GM12878 (cell line): ENCODE measurements at regions not wholly inside any gene's neighbourhood (a gene's known extent, or its start where the extent isn't known, plus 50 kb on each side); places are given as distances from the start of the nearest gene placed in this dataset.
A peak's percentile ranks its signal among the peaks of the same experiment; 100 is the strongest.

Experiments
- BRCA1 ChIP-seq: IDR thresholded peaks from 2 replicates; pipeline ENCODE4 v1.6.1; 2011; ENCODE audit warnings: low read depth, low read length, improper control_type of control experiment
- KDM1A ChIP-seq: fragments of 200-600 bp; sonication (generic); IDR thresholded peaks from 2 replicates; pipeline ENCODE4 v1.6.1; 2016; ENCODE audit warnings: borderline replicate concordance
- MEF2A ChIP-seq: IDR thresholded peaks from 2 replicates; pipeline ENCODE4 v1.6.1; 2011; ENCODE audit warnings: low read depth, mild to moderate bottlenecking, low read length, moderate library complexity; ENCODE audit not compliant: insufficient read depth
- NBN ChIP-seq: fragments of 450-650 bp; IDR thresholded peaks from 2 replicates; pipeline ENCODE4 v1.6.1; 2016
- NR2C2 ChIP-seq: IDR thresholded peaks from 2 replicates; pipeline ENCODE4 v1.6.1; 2011; ENCODE audit warnings: borderline replicate concordance, low read depth; ENCODE audit not compliant: control insufficient read depth, insufficient read length
- POLR2AphosphoS2 ChIP-seq: IDR thresholded peaks from 2 replicates; pipeline ENCODE4 v1.6.1; 2011; ENCODE audit warnings: low read depth, mild to moderate bottlenecking, low read length, improper control_type of control experiment, moderate library complexity
- SIN3A ChIP-seq: IDR thresholded peaks from 2 replicates; pipeline ENCODE4 v1.6.1; 2012; ENCODE audit warnings: low read depth, low read length, improper control_type of control experiment
- SMARCA5 ChIP-seq: fragments of 450-650 bp; IDR thresholded peaks from 2 replicates; pipeline ENCODE4 v1.6.1; 2017; ENCODE audit warnings: mild to moderate bottlenecking
- SUZ12 ChIP-seq: fragments of 200-600 bp; sonication (generic); IDR thresholded peaks from one replicate; pipeline ENCODE4 v1.6.1; 2018; ENCODE audit warnings: antibody characterized with exemption, mild to moderate bottlenecking; ENCODE audit not compliant: unreplicated experiment
- ZZZ3 ChIP-seq: IDR thresholded peaks from 2 replicates; pipeline ENCODE4 v1.6.1; 2011; ENCODE audit warnings: low read depth; ENCODE audit not compliant: control insufficient read depth, insufficient read length
- TF ChIP-seq, protein P1 (sequence below): fragments of 450-650 bp; formaldehyde crosslinking; IDR thresholded peaks from 2 replicates; pipeline ENCODE4 v1.5.0; 2022; ENCODE audit warnings: mild to moderate bottlenecking, missing genetic modification characterization
- TF ChIP-seq, protein P2 (sequence below): fragments of 450-650 bp; IDR thresholded peaks from 2 replicates; pipeline ENCODE4 v1.6.1; 2014; ENCODE audit warnings: mild to moderate bottlenecking
- TF ChIP-seq, protein P3 (sequence below): fragments of 450-650 bp; IDR thresholded peaks from 2 replicates; pipeline ENCODE4 v1.6.1; 2018; ENCODE audit warnings: mild to moderate bottlenecking, low read depth, moderate library complexity; ENCODE audit not compliant: partially characterized antibody
- TF ChIP-seq, protein P4 (sequence below): fragments of 450-650 bp; formaldehyde crosslinking; IDR thresholded peaks from 2 replicates; pipeline ENCODE4 v1.4.0; 2022; ENCODE audit warnings: mild to moderate bottlenecking, moderate library complexity
- TF ChIP-seq, protein P5 (sequence below): fragments of 450-650 bp; IDR thresholded peaks from 2 replicates; pipeline ENCODE4 v1.6.1; 2017; ENCODE audit warnings: low read depth, mild to moderate bottlenecking, moderate library complexity

DNA sequence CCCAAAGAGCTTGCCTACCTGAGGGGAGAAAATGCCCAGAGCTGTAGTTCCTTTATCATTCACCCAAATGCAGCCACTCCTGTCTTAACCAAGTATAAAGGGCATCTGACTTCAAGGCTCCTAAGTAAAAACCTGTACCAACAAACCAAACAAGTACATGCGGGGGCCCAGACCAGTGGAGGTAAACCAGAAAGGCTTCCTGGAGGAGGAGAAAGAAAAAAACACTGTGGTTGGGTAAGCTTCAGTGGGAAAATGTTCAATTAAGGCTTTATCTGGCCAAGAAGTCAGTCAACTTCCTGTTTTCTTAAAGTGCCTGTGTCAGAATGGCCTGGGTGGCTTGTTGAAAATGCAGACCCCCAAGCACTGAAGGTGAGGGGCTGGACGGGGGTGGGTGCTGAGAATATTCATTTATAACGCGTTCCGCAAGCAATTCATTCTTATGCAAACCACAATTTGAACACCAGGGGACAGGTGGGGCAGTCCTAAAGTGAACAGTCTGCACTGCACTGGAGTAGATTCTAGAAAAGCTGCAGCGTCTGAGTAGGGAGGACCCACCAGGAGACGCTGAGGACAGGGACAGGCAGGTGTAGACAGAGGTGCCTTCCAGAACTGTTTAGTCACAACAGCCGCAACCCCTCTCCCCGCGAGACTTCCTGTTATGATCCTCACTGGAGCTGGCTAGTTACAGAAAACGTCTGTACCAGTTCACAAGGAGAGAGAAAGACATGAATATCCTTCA lies 467.1 kb downstream of the SOX9 start (continued):
- TF ChIP-seq, protein P1, sequence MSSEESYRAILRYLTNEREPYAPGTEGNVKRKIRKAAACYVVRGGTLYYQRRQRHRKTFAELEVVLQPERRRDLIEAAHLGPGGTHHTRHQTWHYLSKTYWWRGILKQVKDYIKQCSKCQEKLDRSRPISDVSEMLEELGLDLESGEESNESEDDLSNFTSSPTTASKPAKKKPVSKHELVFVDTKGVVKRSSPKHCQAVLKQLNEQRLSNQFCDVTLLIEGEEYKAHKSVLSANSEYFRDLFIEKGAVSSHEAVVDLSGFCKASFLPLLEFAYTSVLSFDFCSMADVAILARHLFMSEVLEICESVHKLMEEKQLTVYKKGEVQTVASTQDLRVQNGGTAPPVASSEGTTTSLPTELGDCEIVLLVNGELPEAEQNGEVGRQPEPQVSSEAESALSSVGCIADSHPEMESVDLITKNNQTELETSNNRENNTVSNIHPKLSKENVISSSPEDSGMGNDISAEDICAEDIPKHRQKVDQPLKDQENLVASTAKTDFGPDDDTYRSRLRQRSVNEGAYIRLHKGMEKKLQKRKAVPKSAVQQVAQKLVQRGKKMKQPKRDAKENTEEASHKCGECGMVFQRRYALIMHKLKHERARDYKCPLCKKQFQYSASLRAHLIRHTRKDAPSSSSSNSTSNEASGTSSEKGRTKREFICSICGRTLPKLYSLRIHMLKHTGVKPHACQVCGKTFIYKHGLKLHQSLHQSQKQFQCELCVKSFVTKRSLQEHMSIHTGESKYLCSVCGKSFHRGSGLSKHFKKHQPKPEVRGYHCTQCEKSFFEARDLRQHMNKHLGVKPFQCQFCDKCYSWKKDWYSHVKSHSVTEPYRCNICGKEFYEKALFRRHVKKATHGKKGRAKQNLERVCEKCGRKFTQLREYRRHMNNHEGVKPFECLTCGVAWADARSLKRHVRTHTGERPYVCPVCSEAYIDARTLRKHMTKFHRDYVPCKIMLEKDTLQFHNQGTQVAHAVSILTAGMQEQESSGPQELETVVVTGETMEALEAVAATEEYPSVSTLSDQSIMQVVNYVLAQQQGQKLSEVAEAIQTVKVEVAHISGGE (CRISPR knock-in tag), result no peak
- TF ChIP-seq BRCA1 (no peak), SUZ12 (no peak), POLR2AphosphoS2 (no peak), ZZZ3 (no peak), NR2C2 (no peak), KDM1A (no peak), MEF2A (no peak), SMARCA5 (0 out of 2 replicates have a peak, but pooled peaks have one; percentile 75), SIN3A (no peak), NBN (peak; percentile 41; the same call in 1 of the 2 replicates)
- TF ChIP-seq, protein P2, sequence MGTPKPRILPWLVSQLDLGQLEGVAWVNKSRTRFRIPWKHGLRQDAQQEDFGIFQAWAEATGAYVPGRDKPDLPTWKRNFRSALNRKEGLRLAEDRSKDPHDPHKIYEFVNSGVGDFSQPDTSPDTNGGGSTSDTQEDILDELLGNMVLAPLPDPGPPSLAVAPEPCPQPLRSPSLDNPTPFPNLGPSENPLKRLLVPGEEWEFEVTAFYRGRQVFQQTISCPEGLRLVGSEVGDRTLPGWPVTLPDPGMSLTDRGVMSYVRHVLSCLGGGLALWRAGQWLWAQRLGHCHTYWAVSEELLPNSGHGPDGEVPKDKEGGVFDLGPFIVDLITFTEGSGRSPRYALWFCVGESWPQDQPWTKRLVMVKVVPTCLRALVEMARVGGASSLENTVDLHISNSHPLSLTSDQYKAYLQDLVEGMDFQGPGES, result no peak
- TF ChIP-seq, protein P3, sequence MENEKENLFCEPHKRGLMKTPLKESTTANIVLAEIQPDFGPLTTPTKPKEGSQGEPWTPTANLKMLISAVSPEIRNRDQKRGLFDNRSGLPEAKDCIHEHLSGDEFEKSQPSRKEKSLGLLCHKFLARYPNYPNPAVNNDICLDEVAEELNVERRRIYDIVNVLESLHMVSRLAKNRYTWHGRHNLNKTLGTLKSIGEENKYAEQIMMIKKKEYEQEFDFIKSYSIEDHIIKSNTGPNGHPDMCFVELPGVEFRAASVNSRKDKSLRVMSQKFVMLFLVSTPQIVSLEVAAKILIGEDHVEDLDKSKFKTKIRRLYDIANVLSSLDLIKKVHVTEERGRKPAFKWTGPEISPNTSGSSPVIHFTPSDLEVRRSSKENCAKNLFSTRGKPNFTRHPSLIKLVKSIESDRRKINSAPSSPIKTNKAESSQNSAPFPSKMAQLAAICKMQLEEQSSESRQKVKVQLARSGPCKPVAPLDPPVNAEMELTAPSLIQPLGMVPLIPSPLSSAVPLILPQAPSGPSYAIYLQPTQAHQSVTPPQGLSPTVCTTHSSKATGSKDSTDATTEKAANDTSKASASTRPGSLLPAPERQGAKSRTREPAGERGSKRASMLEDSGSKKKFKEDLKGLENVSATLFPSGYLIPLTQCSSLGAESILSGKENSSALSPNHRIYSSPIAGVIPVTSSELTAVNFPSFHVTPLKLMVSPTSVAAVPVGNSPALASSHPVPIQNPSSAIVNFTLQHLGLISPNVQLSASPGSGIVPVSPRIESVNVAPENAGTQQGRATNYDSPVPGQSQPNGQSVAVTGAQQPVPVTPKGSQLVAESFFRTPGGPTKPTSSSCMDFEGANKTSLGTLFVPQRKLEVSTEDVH, result no peak
- TF ChIP-seq, protein P4, sequence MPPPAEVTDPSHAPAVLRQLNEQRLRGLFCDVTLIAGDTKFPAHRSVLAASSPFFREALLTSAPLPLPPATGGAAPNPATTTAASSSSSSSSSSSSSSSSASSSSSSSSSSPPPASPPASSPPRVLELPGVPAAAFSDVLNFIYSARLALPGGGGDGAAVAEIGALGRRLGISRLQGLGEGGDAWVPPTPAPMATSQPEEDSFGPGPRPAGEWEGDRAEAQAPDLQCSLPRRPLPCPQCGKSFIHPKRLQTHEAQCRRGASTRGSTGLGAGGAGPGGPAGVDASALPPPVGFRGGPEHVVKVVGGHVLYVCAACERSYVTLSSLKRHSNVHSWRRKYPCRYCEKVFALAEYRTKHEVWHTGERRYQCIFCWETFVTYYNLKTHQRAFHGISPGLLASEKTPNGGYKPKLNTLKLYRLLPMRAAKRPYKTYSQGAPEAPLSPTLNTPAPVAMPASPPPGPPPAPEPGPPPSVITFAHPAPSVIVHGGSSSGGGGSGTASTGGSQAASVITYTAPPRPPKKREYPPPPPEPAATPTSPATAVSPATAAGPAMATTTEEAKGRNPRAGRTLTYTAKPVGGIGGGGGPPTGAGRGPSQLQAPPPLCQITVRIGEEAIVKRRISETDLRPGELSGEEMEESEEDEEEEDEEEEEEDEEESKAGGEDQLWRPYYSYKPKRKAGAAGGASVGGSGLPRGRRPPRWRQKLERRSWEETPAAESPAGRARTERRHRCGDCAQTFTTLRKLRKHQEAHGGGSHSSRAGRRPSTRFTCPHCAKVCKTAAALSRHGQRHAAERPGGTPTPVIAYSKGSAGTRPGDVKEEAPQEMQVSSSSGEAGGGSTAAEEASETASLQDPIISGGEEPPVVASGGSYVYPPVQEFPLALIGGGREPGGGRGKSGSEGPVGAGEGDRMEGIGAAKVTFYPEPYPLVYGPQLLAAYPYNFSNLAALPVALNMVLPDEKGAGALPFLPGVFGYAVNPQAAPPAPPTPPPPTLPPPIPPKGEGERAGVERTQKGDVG (CRISPR knock-in tag), result no peak
- TF ChIP-seq, protein P5, sequence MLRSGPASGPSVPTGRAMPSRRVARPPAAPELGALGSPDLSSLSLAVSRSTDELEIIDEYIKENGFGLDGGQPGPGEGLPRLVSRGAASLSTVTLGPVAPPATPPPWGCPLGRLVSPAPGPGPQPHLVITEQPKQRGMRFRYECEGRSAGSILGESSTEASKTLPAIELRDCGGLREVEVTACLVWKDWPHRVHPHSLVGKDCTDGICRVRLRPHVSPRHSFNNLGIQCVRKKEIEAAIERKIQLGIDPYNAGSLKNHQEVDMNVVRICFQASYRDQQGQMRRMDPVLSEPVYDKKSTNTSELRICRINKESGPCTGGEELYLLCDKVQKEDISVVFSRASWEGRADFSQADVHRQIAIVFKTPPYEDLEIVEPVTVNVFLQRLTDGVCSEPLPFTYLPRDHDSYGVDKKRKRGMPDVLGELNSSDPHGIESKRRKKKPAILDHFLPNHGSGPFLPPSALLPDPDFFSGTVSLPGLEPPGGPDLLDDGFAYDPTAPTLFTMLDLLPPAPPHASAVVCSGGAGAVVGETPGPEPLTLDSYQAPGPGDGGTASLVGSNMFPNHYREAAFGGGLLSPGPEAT, result 0 out of 2 replicates have a peak, but pooled peaks have one; percentile 44
